Mammary epithelial cell (primary cell): ENCODE measurements at regions not wholly inside any gene's neighbourhood (a gene's known extent, or its start where the extent isn't known, plus 50 kb on each side); places are given as distances from the start of the nearest gene placed in this dataset.

Experiments
- EZH2 ChIP-seq: IDR thresholded peaks from 2 replicates; pipeline ENCODE4 v1.6.1; 2012; ENCODE audit warnings: low read length, inconsistent platforms, borderline replicate concordance
- TF ChIP-seq, protein P1 (sequence below), 2 donors: IDR thresholded peaks in 1 of 2; conservative IDR thresholded peaks in 1 of 2; 2 replicates each; pipeline ENCODE4 v1.5.1; 2011 to 2012; ENCODE audit warnings: inconsistent platforms in 2 of 2, low read length in 2 of 2, mild to moderate bottlenecking in 2 of 2, control low read depth in 1 of 2, low read depth in 1 of 2; ENCODE audit not compliant: insufficient read depth in 1 of 2; ENCODE audit errors: extremely low read depth in 1 of 2

DNA sequence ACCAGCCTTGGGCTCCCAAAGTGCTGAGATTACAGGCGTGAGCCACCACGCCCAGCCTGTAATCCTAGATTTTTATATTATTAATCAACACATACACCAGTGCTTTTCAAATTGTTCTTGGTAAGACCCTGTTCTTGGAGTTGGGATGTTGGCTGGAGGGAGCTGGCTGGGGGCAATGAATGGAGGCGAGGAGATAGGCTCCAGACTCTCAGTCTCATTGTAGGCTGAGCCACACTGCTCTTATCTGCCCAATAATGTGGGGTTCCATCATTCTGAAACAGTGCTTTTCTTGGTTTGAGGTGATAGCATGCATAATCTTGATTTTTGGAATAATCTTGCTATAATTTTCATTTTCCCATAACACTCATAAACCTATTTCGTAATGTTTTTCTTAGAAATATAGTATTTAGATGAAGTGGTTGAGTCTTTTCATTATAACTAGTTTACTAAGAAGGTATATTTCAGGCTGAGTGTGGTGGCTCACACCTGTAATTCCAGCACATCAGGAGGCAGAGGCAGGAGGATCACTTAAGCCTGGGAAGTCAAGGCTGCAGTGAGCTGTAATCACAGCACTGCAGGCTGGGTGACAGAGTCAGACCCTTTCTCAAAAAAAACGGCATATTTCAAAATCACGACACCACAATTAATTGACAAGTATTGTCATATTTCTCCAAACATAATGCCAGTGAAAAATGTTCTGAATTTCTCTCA is 65.1 kb upstream of the LYZL2 start:
- TF ChIP-seq, protein P1, sequence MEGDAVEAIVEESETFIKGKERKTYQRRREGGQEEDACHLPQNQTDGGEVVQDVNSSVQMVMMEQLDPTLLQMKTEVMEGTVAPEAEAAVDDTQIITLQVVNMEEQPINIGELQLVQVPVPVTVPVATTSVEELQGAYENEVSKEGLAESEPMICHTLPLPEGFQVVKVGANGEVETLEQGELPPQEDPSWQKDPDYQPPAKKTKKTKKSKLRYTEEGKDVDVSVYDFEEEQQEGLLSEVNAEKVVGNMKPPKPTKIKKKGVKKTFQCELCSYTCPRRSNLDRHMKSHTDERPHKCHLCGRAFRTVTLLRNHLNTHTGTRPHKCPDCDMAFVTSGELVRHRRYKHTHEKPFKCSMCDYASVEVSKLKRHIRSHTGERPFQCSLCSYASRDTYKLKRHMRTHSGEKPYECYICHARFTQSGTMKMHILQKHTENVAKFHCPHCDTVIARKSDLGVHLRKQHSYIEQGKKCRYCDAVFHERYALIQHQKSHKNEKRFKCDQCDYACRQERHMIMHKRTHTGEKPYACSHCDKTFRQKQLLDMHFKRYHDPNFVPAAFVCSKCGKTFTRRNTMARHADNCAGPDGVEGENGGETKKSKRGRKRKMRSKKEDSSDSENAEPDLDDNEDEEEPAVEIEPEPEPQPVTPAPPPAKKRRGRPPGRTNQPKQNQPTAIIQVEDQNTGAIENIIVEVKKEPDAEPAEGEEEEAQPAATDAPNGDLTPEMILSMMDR (conservative IDR thresholded peaks at IDR 0.05 in 1 of 2, IDR thresholded peaks at IDR 0.05 in 1 of 2; ENCODE audit: extremely low read depth in 1 of 2, insufficient read depth in 1 of 2, low read depth in 1 of 2, low read length in 2 of 2) = no peak
- no peak for TF ChIP-seq EZH2
